ENCODE measurements at regions not wholly inside any gene's neighbourhood (a gene's known extent, or its start where the extent isn't known, plus 50 kb on each side); places are given as distances from the start of the nearest gene placed in this dataset.
"Not testable (repeated sequence)": the region's sequence is repeated elsewhere in the genome, so short reads cannot be mapped to it uniquely, and the experiment has no call there.

- no peak for DNase-seq (ENCODE audit: low read depth)
Observed at GRCh38 chr9:2496934-2497333, 124.7 kb upstream of the VLDLR start.

- DNase-seq (ENCODE audit: low read depth) = no peak
Observed at GRCh38 chr9:2497666-2498400, 123.8 kb upstream of the VLDLR start.

GRCh38 chr9:2502210-2502609 is 119.4 kb upstream of the VLDLR start:
- no peak for DNase-seq (ENCODE audit: low read depth)

- no peak for DNase-seq (ENCODE audit: low read depth)
Observed at GRCh38 chr9:2502760-2503159, 118.8 kb upstream of the VLDLR start.

GRCh38 chr9:2506321-2506720 is 115.3 kb upstream of the VLDLR start:
- no peak for DNase-seq (ENCODE audit: low read depth)

- DNase-seq (ENCODE audit: low read depth) = no peak
Observed at GRCh38 chr9:2523591-2523990, 98.0 kb upstream of the VLDLR start.

GRCh38 chr9:2524601-2525000 is 97.0 kb upstream of the VLDLR start:
- DNase-seq (ENCODE audit: low read depth) = no peak

- no peak for DNase-seq (ENCODE audit: low read depth)
Observed at GRCh38 chr9:2525147-2525546, 96.4 kb upstream of the VLDLR start.

- DNase-seq (ENCODE audit: low read depth) = no peak
Observed at GRCh38 chr9:2526071-2526828, 95.3 kb upstream of the VLDLR start.

GRCh38 chr9:2531481-2531880 is 90.1 kb upstream of the VLDLR start:
- no peak for DNase-seq (ENCODE audit: low read depth)

GRCh38 chr9:2536511-2536910 is 85.1 kb upstream of the VLDLR start:
- no peak for DNase-seq (ENCODE audit: low read depth)

- no peak for DNase-seq (ENCODE audit: low read depth)
Observed at GRCh38 chr9:2545881-2546490, 75.6 kb upstream of the VLDLR start.

- not testable (repeated sequence) for DNase-seq (ENCODE audit: low read depth)
Observed at GRCh38 chr9:2555899-2556600, 65.5 kb upstream of the VLDLR start.

- no peak for DNase-seq (ENCODE audit: low read depth)
Observed at GRCh38 chr9:2557693-2558092, 63.9 kb upstream of the VLDLR start.

GRCh38 chr9:2559192-2560152 is 62.1 kb upstream of the VLDLR start:
- DNase-seq (ENCODE audit: low read depth) = peak; percentile 64

GRCh38 chr9:2560180-2560579 is 61.4 kb upstream of the VLDLR start:
- no peak for DNase-seq (ENCODE audit: low read depth)

- DNase-seq (ENCODE audit: low read depth) = no peak
Observed at GRCh38 chr9:2565676-2566340, 55.8 kb upstream of the VLDLR start.

- no peak for DNase-seq (ENCODE audit: low read depth)
Observed at GRCh38 chr9:2567922-2568321, 53.7 kb upstream of the VLDLR start.

- no peak for DNase-seq (ENCODE audit: low read depth)
Observed at GRCh38 chr9:2568689-2569088, 52.9 kb upstream of the VLDLR start.
